HCT116 (cell line): ENCODE measurements at regions not wholly inside any gene's neighbourhood (a gene's known extent, or its start where the extent isn't known, plus 50 kb on each side); places are given as distances from the start of the nearest gene placed in this dataset.

Experiments
- ATAC-seq: fragments of 200-7000 bp; cut with Tn5 transposase; 2 replicates; pipeline ENCODE4 v1.9.1; 2020; ENCODE audit warnings: mild to moderate bottlenecking, moderate library complexity
- BruUV-seq: library from RNA; stranded (reverse); fragments of 400-500 nt; replicated peaks from 2 replicates; lab custom pipeline; 2021; lab: Mats Ljungman, UMichigan
- CTCF ChIA-PET: fragments of 300-600 bp; sonication (Branson Sonifier 250); formaldehyde crosslinking; loops from one replicate; lab custom pipeline; 2021; ENCODE audit warnings: antibody characterized with exemption; lab: Charles Lee
- POLR2A ChIA-PET: fragments of 300-600, 350-600 bp; sonication (Branson Sonifier 250); formaldehyde crosslinking; loops from one replicate; lab custom pipeline; 2021; ENCODE audit warnings: antibody characterized with exemption; lab: Charles Lee
- RAD21 ChIA-PET, 2 experiments: fragments of 300-600 bp; sonication (Branson Sonifier 250); formaldehyde crosslinking; loops; one replicate each; lab custom pipeline; 2023; ENCODE audit warnings: low total read pairs in 2 of 2; ENCODE audit not compliant: uncharacterized antibody in 2 of 2, unreplicated experiment in 2 of 2, low non-redundant PET in 1 of 2; lab: Charles Lee
- DNase-seq: peaks from one replicate; pipeline ENCODE4 v3.0.0-alpha.2; 2010; ENCODE audit warnings: low read depth, low spot score
- H2AFZ ChIP-seq: fragments of 200-600 bp; shearing (Covaris generic), sonication (generic); 2 replicates; pipeline ENCODE4 v1.6.1; 2017; ENCODE audit warnings: low read depth, mixed run types, mixed read lengths, antibody characterized with exemption, low read length; ENCODE audit not compliant: poor library complexity, severe bottlenecking
- H3K27ac ChIP-seq: 2 replicates; pipeline ENCODE4 v1.5.1; 2012; ENCODE audit warnings: low read depth, low read length
- H3K27me3 ChIP-seq: fragments of 200-600 bp; sonication (generic); 2 replicates; pipeline ENCODE4 v1.6.1; 2016; ENCODE audit warnings: mixed run types, low read length, mixed read lengths; ENCODE audit not compliant: insufficient read depth
- H3K36me3 ChIP-seq, 2 experiments: fragments of 200-500 bp in 1 of 2; fragments of 200-600 bp in 1 of 2; sonication (Bioruptor generic) in 1 of 2; sonication (generic) in 1 of 2; 2 replicates each; pipeline versions ENCODE4 v1.5.1 to v1.6.1; 2014 to 2016; ENCODE audit warnings: low read length in 2 of 2, inconsistent platforms in 1 of 2, mixed read lengths in 1 of 2, mixed run types in 1 of 2; ENCODE audit not compliant: insufficient read depth in 2 of 2, control insufficient read depth in 1 of 2
- H3K4me1 ChIP-seq, 2 experiments: fragments of 200-600 bp in 1 of 2; sonication (generic) in 1 of 2; 2 replicates each; pipeline versions ENCODE4 v1.5.1 to v1.6.1; 2012 to 2017; ENCODE audit warnings: low read length in 2 of 2, inconsistent platforms in 1 of 2, mild to moderate bottlenecking in 1 of 2, mixed read lengths in 1 of 2, mixed run types in 1 of 2, moderate library complexity in 1 of 2; ENCODE audit not compliant: insufficient read depth in 2 of 2, control insufficient read depth in 1 of 2
- H3K4me2 ChIP-seq: fragments of 200-600 bp; sonication (generic); 2 replicates; pipeline ENCODE4 v1.6.1; 2017; ENCODE audit warnings: mixed run types, low read length, mixed read lengths
- H3K4me3 ChIP-seq, 2 experiments: fragments of 200-600 bp in 1 of 2; sonication (generic) in 1 of 2; replicated peaks in 1 of 2; 2 replicates each; pipeline ENCODE4 v1.5.1; 2011 to 2016; ENCODE audit warnings: low read length in 2 of 2, control low read depth in 1 of 2, low read depth in 1 of 2, mild to moderate bottlenecking in 1 of 2, mixed read lengths in 1 of 2, mixed run types in 1 of 2
- H3K79me2 ChIP-seq: fragments of 200-600 bp; sonication (generic); 2 replicates; pipeline ENCODE4 v1.6.1; 2017; ENCODE audit warnings: mild to moderate bottlenecking, mixed run types, low read length, moderate library complexity, mixed read lengths; ENCODE audit not compliant: insufficient read depth
- H3K9ac ChIP-seq: fragments of 200-600 bp; sonication (generic); 2 replicates; pipeline ENCODE4 v1.6.1; 2016; ENCODE audit warnings: low read length, mixed read lengths
- H3K9me2 ChIP-seq: fragments of 200-600 bp; sonication (generic), shearing (Covaris generic); 2 replicates; pipeline ENCODE4 v1.6.1; 2017; ENCODE audit warnings: mixed run types, mild to moderate bottlenecking, moderate library complexity; ENCODE audit not compliant: insufficient read depth
- H3K9me3 ChIP-seq, 2 experiments: fragments of 200-500 bp in 1 of 2; fragments of 200-600 bp in 1 of 2; sonication (Bioruptor generic) in 1 of 2; sonication (generic) in 1 of 2; 2 replicates each; pipeline ENCODE4 v1.6.1; 2014 to 2017; ENCODE audit warnings: low read length in 2 of 2, mixed read lengths in 2 of 2, inconsistent platforms in 1 of 2, low read depth in 1 of 2, mild to moderate bottlenecking in 1 of 2, mixed run types in 1 of 2, moderate library complexity in 1 of 2; ENCODE audit not compliant: control insufficient read depth in 1 of 2, insufficient read depth in 1 of 2
- H4K20me1 ChIP-seq: fragments of 200-600 bp; sonication (generic), shearing (Covaris generic); 2 replicates; pipeline ENCODE4 v1.6.1; 2017; ENCODE audit warnings: mixed run types, mild to moderate bottlenecking, moderate library complexity; ENCODE audit not compliant: insufficient read depth
- ELF1 ChIP-seq: IDR thresholded peaks from 2 replicates; pipeline ENCODE4 v1.6.1; 2012; ENCODE audit warnings: low read depth, borderline replicate concordance
- EZH2phosphoT487 ChIP-seq: fragments of 200-600 bp; IDR thresholded peaks from 2 replicates; pipeline ENCODE4 v1.6.1; 2018; ENCODE audit warnings: antibody characterized with exemption, borderline replicate concordance
- FOSL1 ChIP-seq: IDR thresholded peaks from 2 replicates; pipeline ENCODE4 v1.6.1; 2012; ENCODE audit warnings: low read depth
- JUND ChIP-seq: IDR thresholded peaks from 2 replicates; pipeline ENCODE4 v1.6.1; 2012
- POLR2A ChIP-seq: IDR thresholded peaks from 2 replicates; pipeline ENCODE4 v1.7.0; 2011; ENCODE audit warnings: borderline replicate concordance; ENCODE audit not compliant: insufficient read depth, insufficient read length; ENCODE audit errors: extremely low read depth
- POLR2AphosphoS5 ChIP-seq: IDR thresholded peaks from 2 replicates; pipeline ENCODE4 v1.6.1; 2011; ENCODE audit warnings: mild to moderate bottlenecking, low read depth, low read length, moderate library complexity
- SIN3A ChIP-seq: IDR thresholded peaks from 2 replicates; pipeline ENCODE4 v1.6.1; 2012; ENCODE audit warnings: low read depth
- TCF7L2 ChIP-seq: IDR thresholded peaks from 2 replicates; pipeline ENCODE4 v1.7.0; 2011; ENCODE audit warnings: borderline replicate concordance, inconsistent platforms; ENCODE audit not compliant: insufficient read depth, insufficient read length; ENCODE audit errors: extremely low read depth
- YY1 ChIP-seq: IDR thresholded peaks from 2 replicates; pipeline ENCODE4 v1.6.1; 2011; ENCODE audit warnings: low read length, low read depth, moderate library complexity, mild to moderate bottlenecking; ENCODE audit not compliant: insufficient replicate concordance; ENCODE audit errors: extremely low read depth
- intact Hi-C: fragments of 100-400 bp; cut with micrococcal nuclease; formaldehyde crosslinking; loops from 2 replicates; pipeline ENCODE4 v1.10.0; 2022
- TF ChIP-seq, protein P1 (sequence below): IDR thresholded peaks from 2 replicates; pipeline ENCODE4 v1.6.1; 2012
- TF ChIP-seq, protein P2 (sequence below), 3 experiments: fragments of 200-600 bp in 1 of 3; sonication (generic) in 1 of 3; IDR thresholded peaks in 2 of 3; conservative IDR thresholded peaks in 1 of 3; 2 replicates each; pipeline ENCODE4 v1.5.1; 2012 to 2017; ENCODE audit warnings: low read depth in 2 of 3, low read length in 2 of 3, antibody characterized with exemption in 1 of 3, borderline replicate concordance in 1 of 3, control low read depth in 1 of 3, mild to moderate bottlenecking in 1 of 3, mixed read lengths in 1 of 3, mixed run types in 1 of 3, moderate library complexity in 1 of 3; ENCODE audit not compliant: insufficient read depth in 1 of 3
- TF ChIP-seq, protein P3 (sequence below): IDR thresholded peaks from 2 replicates; pipeline ENCODE4 v1.6.1; 2012

DNA sequence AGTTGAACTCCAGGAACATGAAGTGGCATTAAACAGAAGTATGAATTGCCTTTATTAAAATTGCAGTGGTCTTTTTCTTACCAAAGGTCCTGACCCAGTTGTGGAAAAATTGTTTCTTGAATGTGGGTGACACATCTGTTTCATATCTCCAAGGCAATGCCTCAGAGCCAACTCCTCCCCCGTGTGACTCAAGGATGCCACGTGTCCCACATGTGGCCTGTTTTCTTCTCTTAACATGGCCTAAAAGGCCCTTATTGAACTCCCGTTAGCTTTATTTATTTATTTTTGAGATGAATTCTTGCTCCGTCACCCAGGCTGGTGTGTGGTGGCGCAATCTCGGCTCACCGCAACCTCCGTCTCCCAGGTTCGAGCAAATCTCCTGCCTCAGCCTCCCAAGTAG, 128.4 kb upstream of the ESR1 start (continued):
- TF ChIP-seq, protein P1, sequence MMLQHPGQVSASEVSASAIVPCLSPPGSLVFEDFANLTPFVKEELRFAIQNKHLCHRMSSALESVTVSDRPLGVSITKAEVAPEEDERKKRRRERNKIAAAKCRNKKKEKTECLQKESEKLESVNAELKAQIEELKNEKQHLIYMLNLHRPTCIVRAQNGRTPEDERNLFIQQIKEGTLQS: no peak
- TF ChIP-seq YY1 (no peak), JUND (no peak), EZH2phosphoT487 (no peak)

DNA sequence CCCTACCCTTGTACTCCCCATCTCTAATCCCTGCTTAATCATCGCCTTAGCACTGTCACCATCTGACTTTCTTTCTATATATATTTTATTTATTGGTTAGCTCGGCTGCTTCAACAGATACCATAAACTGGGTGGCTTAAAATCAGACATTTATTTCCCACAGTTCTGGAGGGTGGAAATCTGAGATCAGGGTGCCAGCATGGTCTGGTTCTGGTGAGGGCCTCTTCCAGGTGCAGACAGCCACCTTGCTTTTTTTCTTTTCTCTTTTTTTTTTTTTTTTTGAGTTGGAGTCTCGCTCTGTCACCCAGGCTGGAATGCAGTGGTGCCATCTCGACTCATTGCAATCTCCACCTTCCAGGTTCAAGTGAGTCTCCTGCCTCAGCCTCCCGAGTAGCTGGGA, 127.5 kb upstream of the ESR1 start:
- CTCF ChIA-PET: interaction anchor here (0.9 kb wide), 1 partner anchor 444 kb away, joined by 4 read pairs; no protein-coding TSS in a partner anchor
- H3K27me3 ChIP-seq: no peaks in the 10 kb centered on the region
- intact Hi-C loops: loop anchor here (5.0 kb wide), 2 partner anchors 82 to 677 kb away; no protein-coding TSS in a partner anchor
- ATAC-seq (no peak), DNase-seq (no peak)
- TF ChIP-seq SIN3A (no peak), ELF1 (no peak), POLR2AphosphoS5 (no peak), POLR2A (no peak), JUND (no peak), FOSL1 (no peak), TCF7L2 (no peak), EZH2phosphoT487 (no peak)
- TF ChIP-seq, protein P2, sequence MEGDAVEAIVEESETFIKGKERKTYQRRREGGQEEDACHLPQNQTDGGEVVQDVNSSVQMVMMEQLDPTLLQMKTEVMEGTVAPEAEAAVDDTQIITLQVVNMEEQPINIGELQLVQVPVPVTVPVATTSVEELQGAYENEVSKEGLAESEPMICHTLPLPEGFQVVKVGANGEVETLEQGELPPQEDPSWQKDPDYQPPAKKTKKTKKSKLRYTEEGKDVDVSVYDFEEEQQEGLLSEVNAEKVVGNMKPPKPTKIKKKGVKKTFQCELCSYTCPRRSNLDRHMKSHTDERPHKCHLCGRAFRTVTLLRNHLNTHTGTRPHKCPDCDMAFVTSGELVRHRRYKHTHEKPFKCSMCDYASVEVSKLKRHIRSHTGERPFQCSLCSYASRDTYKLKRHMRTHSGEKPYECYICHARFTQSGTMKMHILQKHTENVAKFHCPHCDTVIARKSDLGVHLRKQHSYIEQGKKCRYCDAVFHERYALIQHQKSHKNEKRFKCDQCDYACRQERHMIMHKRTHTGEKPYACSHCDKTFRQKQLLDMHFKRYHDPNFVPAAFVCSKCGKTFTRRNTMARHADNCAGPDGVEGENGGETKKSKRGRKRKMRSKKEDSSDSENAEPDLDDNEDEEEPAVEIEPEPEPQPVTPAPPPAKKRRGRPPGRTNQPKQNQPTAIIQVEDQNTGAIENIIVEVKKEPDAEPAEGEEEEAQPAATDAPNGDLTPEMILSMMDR (IDR thresholded peaks at IDR 0.05 in 2 of 3, conservative IDR thresholded peaks at IDR 0.05 in 1 of 3; ENCODE audit: borderline replicate concordance in 1 of 3, insufficient read depth in 1 of 3, low read depth in 2 of 3, low read length in 2 of 3): no peak
- TF ChIP-seq, protein P3, sequence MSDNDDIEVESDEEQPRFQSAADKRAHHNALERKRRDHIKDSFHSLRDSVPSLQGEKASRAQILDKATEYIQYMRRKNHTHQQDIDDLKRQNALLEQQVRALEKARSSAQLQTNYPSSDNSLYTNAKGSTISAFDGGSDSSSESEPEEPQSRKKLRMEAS: no peak
- TF ChIP-seq, all 23 proteins: peak for 0
- Histone ChIP-seq H2AFZ (no peak overlapping the region), H3K9ac (no peak overlapping the region), H3K79me2 (no peaks in the 10 kb centered on the region), H3K9me3 (no peaks in the 10 kb centered on the region), H3K4me2 (no peak overlapping the region), H3K9me2 (no peaks in the 10 kb centered on the region), H3K27ac (no peak overlapping the region), H3K4me3 (no peak overlapping the region), H3K36me3 (no peaks in the 10 kb centered on the region), H4K20me1 (no peaks in the 10 kb centered on the region), H3K4me1 (peaks cover 0 to 10% of the 10 kb centered on the region in 2 experiments; a peak in 1 of 4 replicates)
- ChIA-PET RAD21 (no interaction called here), POLR2A (no interaction called here)
- BruUV-seq: no TSS peak
